GM12878 (cell line): ENCODE measurements at regions not wholly inside any gene's neighbourhood (a gene's known extent, or its start where the extent isn't known, plus 50 kb on each side); places are given as distances from the start of the nearest gene placed in this dataset.

Experiments
- ATAC-seq: fragments of 200-7000 bp; cut with Tn5 transposase; 3 replicates; pipeline ENCODE4 v1.9.1; 2020; ENCODE audit warnings: mild to moderate bottlenecking, moderate library complexity
- BruUV-seq: library from RNA; stranded (reverse); fragments of 400-500 nt; replicated peaks from 2 replicates; lab custom pipeline; 2021; lab: Mats Ljungman, UMichigan
- CTCF ChIA-PET: fragments of 300-600 bp; sonication (Branson Sonifier 250); formaldehyde crosslinking; extraction: SDS; loops from one replicate; lab custom pipeline; 2021; ENCODE audit warnings: inconsistent platforms; lab: Yijun Ruan, JAX
- POLR2A ChIA-PET: fragments of 350-600 bp; formaldehyde crosslinking; extraction: SDS; loops from one replicate; lab custom pipeline; 2021; ENCODE audit warnings: inconsistent platforms; lab: Charles Lee
- RAD21 ChIA-PET: fragments of 300-600 bp; sonication (Branson Sonifier 250); formaldehyde crosslinking; loops from one replicate; lab custom pipeline; 2023; ENCODE audit warnings: antibody characterized with exemption; ENCODE audit not compliant: unreplicated experiment; lab: Charles Lee
- SMC1A ChIA-PET: fragments of 300-600 bp; sonication (Branson Sonifier 250); formaldehyde crosslinking; loops from one replicate; lab custom pipeline; 2023; ENCODE audit not compliant: unreplicated experiment, uncharacterized antibody; lab: Charles Lee
- DNase-seq: peaks from one replicate; pipeline ENCODE4 v3.0.0-alpha.2; 2011; ENCODE audit warnings: low read depth, low spot score
- FAIRE-seq: peaks from 3 replicates; lab custom pipeline; 2011; peaks lifted over from hg19 to GRCh38; lab: Jason Lieb, UNC
- H2AFZ ChIP-seq: 2 replicates; pipeline ENCODE4 v1.6.0; 2011; ENCODE audit warnings: low read depth, low read length, control low read depth; ENCODE audit not compliant: control insufficient read depth
- H3K27ac ChIP-seq: 2 replicates; pipeline ENCODE4 v1.5.1; 2011; ENCODE audit warnings: control low read depth; ENCODE audit not compliant: control insufficient read depth, insufficient read depth
- H3K27me3 ChIP-seq, 2 experiments: replicated peaks in 1 of 2; 2 replicates each; pipeline versions ENCODE4 v1.6.0 to v1.6.1; 2011; ENCODE audit warnings: low read length in 1 of 2; ENCODE audit not compliant: control insufficient read depth in 2 of 2, insufficient read depth in 2 of 2
- H3K36me3 ChIP-seq, 2 experiments: 2 replicates each; pipeline ENCODE4 v1.5.1; 2011; ENCODE audit warnings: low read length in 1 of 2; ENCODE audit not compliant: control insufficient read depth in 2 of 2, insufficient read depth in 2 of 2
- H3K4me1 ChIP-seq: 2 replicates; pipeline ENCODE4 v1.6.1; 2011; ENCODE audit warnings: mild to moderate bottlenecking, low read length, moderate library complexity, mixed read lengths; ENCODE audit not compliant: control insufficient read depth, insufficient read depth
- H3K4me2 ChIP-seq: 2 replicates; pipeline ENCODE4 v1.6.0; 2011; ENCODE audit warnings: control low read depth; ENCODE audit not compliant: control insufficient read depth, insufficient read depth
- H3K4me3 ChIP-seq: fragments of 200-600 bp; sonication (generic); 2 replicates; pipeline ENCODE4 v1.5.1; 2016
- H3K79me2 ChIP-seq: 2 replicates; pipeline ENCODE4 v1.6.0; 2011; ENCODE audit warnings: low read length; ENCODE audit not compliant: control insufficient read depth, insufficient read depth
- H3K9ac ChIP-seq: 2 replicates; pipeline ENCODE4 v1.8.0; 2011; ENCODE audit warnings: low read length, control low read depth, mixed read lengths; ENCODE audit not compliant: control insufficient read depth, insufficient read depth
- H3K9me3 ChIP-seq: replicated peaks from 3 replicates; pipeline ENCODE4 v1.5.1; 2011; ENCODE audit warnings: mild to moderate bottlenecking, low read length; ENCODE audit not compliant: control insufficient read depth, insufficient read depth
- H4K20me1 ChIP-seq: 2 replicates; pipeline ENCODE4 v1.6.0; 2011; ENCODE audit not compliant: control insufficient read depth, insufficient read depth
- ATF2 ChIP-seq: IDR thresholded peaks from 2 replicates; pipeline ENCODE4 v1.6.1; 2012; ENCODE audit warnings: low read length, inconsistent platforms
- BACH1 ChIP-seq: fragments of 450-650 bp; IDR thresholded peaks from 2 replicates; pipeline ENCODE4 v1.6.1; 2017; ENCODE audit warnings: mild to moderate bottlenecking, borderline replicate concordance
- CBX3 ChIP-seq: fragments of 200-600 bp; sonication (generic); IDR thresholded peaks from 2 replicates; pipeline ENCODE4 v1.6.1; 2016; ENCODE audit warnings: low read depth, borderline replicate concordance
- E2F4 ChIP-seq: IDR thresholded peaks from 2 replicates; pipeline ENCODE4 v1.6.1; 2012; ENCODE audit warnings: low read depth, low read length, improper control_type of control experiment
- FOS ChIP-seq: IDR thresholded peaks from 3 replicates; pipeline ENCODE4 v1.6.1; 2011; ENCODE audit warnings: borderline replicate concordance; ENCODE audit not compliant: insufficient read length; ENCODE audit errors: extremely low read depth
- IKZF2 ChIP-seq, 2 experiments: fragments of 450-650 bp; IDR thresholded peaks; 2 replicates each; pipeline ENCODE4 v1.6.1; 2017; ENCODE audit warnings: mild to moderate bottlenecking in 2 of 2, moderate library complexity in 2 of 2
- IRF5 ChIP-seq: fragments of 450-650 bp; IDR thresholded peaks from 2 replicates; pipeline ENCODE4 v1.6.1; 2017; ENCODE audit warnings: borderline replicate concordance
- KAT2A ChIP-seq: conservative IDR thresholded peaks from 2 replicates; pipeline ENCODE4 v1.6.1; 2011; ENCODE audit warnings: low read depth, low read length; ENCODE audit not compliant: control insufficient read depth
- NR2C1 ChIP-seq: fragments of 450-650 bp; IDR thresholded peaks from 2 replicates; pipeline ENCODE4 v1.6.1; 2017; ENCODE audit warnings: antibody characterized with exemption, mild to moderate bottlenecking, moderate library complexity
- PAX5 ChIP-seq: IDR thresholded peaks from 2 replicates; pipeline ENCODE4 v1.6.1; 2011; ENCODE audit warnings: low read depth, low read length, borderline replicate concordance
- PAX8 ChIP-seq: fragments of 450-650 bp; IDR thresholded peaks from 2 replicates; pipeline ENCODE4 v1.6.1; 2017; ENCODE audit warnings: mild to moderate bottlenecking, moderate library complexity
- PBX3 ChIP-seq: IDR thresholded peaks from 2 replicates; pipeline ENCODE4 v1.6.1; 2011; ENCODE audit warnings: mild to moderate bottlenecking, low read depth, low read length, moderate library complexity; ENCODE audit not compliant: insufficient replicate concordance
- PML ChIP-seq: IDR thresholded peaks from 2 replicates; pipeline ENCODE4 v1.6.1; 2012; ENCODE audit warnings: low read length, inconsistent platforms
- POU2F2 ChIP-seq: IDR thresholded peaks from 3 replicates; pipeline ENCODE4 v1.6.1; 2011; ENCODE audit warnings: low read depth, mild to moderate bottlenecking, low read length, borderline replicate concordance
- SPI1 ChIP-seq: IDR thresholded peaks from 2 replicates; pipeline ENCODE4 v1.6.1; 2011; ENCODE audit warnings: low read depth, mild to moderate bottlenecking, low read length, moderate library complexity, borderline replicate concordance; ENCODE audit not compliant: insufficient read depth
- STAT3 ChIP-seq: IDR thresholded peaks from 2 replicates; pipeline ENCODE4 v1.6.1; 2011; ENCODE audit warnings: low read depth, low read length, improper control_type of control experiment
- in situ Hi-C: fragments of 300-500 bp; cut with MboI; formaldehyde crosslinking; loops from 9 replicates; pipeline ENCODE4 v1.14.3; 2018; ENCODE audit warnings: mixed read lengths
- intact Hi-C: fragments of 100-400 bp; cut with micrococcal nuclease; formaldehyde crosslinking; loops from one replicate; pipeline ENCODE4 v1.14.2; 2022; ENCODE audit not compliant: unreplicated experiment
- TF ChIP-seq, protein P1 (sequence below): IDR thresholded peaks from 2 replicates; pipeline ENCODE4 v1.6.1; 2012; ENCODE audit warnings: low read depth, low read length, improper control_type of control experiment
- TF ChIP-seq, protein P2 (sequence below): fragments of 450-650 bp; IDR thresholded peaks from 2 replicates; pipeline ENCODE4 v1.6.1; 2017; ENCODE audit warnings: antibody characterized with exemption, mild to moderate bottlenecking, moderate library complexity

DNA sequence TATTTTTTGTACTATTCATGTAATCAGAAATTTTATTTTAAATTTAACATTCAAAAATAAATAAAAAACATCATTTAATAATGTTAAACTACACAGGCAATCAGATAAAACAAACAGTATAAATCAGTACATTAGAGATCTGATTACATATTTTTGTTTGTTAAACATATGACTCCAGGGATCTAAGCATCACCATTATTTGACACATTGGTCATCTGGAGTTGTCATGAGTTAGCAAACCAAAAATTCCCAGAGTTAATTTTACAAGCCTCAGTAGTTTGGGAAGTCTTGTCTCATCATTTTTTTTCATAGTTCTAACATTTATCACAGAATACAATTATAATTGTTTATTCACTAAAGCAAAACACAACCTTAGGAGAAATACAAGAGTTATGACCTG is 770.8 kb upstream of the SLITRK6 start:
- H2AFZ ChIP-seq = no peak overlapping the region
- H3K36me3 ChIP-seq = no peaks in the 10 kb centered on the region
- H4K20me1 ChIP-seq = no peaks in the 10 kb centered on the region
- H3K79me2 ChIP-seq = no peaks in the 10 kb centered on the region
- no TSS peak for BruUV-seq
- no peaks in the 10 kb centered on the region for H3K27me3 ChIP-seq
- no peak overlapping the region for H3K4me3 ChIP-seq
- H3K9me3 ChIP-seq = no peaks in the 10 kb centered on the region
- POLR2A ChIA-PET = no interaction called here
- CTCF ChIA-PET = no interaction called here
- no peak overlapping the region for H3K27ac ChIP-seq
- DNase-seq = no peak
- H3K9ac ChIP-seq = no peak overlapping the region
- RAD21 ChIA-PET = no interaction called here
- SMC1A ChIA-PET = no interaction called here
- no peak for FAIRE-seq
- H3K4me1 ChIP-seq = no peaks in the 10 kb centered on the region
- no peak overlapping the region for H3K4me2 ChIP-seq
- intact Hi-C loops (no loop called here), in situ Hi-C loops (no loop called here)
- ATAC-seq = no peak
- TF ChIP-seq IRF5 = no peak
- TF ChIP-seq PAX5 = no peak
- no peak for TF ChIP-seq ATF2
- TF ChIP-seq IKZF2 (IDR thresholded peaks at IDR 0.05) = no peak
- TF ChIP-seq PML = no peak
- TF ChIP-seq NR2C1 = no peak
- TF ChIP-seq, protein P1, sequence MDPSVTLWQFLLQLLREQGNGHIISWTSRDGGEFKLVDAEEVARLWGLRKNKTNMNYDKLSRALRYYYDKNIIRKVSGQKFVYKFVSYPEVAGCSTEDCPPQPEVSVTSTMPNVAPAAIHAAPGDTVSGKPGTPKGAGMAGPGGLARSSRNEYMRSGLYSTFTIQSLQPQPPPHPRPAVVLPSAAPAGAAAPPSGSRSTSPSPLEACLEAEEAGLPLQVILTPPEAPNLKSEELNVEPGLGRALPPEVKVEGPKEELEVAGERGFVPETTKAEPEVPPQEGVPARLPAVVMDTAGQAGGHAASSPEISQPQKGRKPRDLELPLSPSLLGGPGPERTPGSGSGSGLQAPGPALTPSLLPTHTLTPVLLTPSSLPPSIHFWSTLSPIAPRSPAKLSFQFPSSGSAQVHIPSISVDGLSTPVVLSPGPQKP = no peak
- TF ChIP-seq E2F4 = no peak
- no peak for TF ChIP-seq CBX3
- TF ChIP-seq STAT3 = no peak
- TF ChIP-seq SPI1 = no peak
- TF ChIP-seq PAX8 = no peak
- TF ChIP-seq FOS = no peak
- TF ChIP-seq BACH1 = no peak
- TF ChIP-seq, protein P2, sequence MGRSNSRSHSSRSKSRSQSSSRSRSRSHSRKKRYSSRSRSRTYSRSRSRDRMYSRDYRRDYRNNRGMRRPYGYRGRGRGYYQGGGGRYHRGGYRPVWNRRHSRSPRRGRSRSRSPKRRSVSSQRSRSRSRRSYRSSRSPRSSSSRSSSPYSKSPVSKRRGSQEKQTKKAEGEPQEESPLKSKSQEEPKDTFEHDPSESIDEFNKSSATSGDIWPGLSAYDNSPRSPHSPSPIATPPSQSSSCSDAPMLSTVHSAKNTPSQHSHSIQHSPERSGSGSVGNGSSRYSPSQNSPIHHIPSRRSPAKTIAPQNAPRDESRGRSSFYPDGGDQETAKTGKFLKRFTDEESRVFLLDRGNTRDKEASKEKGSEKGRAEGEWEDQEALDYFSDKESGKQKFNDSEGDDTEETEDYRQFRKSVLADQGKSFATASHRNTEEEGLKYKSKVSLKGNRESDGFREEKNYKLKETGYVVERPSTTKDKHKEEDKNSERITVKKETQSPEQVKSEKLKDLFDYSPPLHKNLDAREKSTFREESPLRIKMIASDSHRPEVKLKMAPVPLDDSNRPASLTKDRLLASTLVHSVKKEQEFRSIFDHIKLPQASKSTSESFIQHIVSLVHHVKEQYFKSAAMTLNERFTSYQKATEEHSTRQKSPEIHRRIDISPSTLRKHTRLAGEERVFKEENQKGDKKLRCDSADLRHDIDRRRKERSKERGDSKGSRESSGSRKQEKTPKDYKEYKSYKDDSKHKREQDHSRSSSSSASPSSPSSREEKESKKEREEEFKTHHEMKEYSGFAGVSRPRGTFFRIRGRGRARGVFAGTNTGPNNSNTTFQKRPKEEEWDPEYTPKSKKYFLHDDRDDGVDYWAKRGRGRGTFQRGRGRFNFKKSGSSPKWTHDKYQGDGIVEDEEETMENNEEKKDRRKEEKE = no peak
- TF ChIP-seq KAT2A = no peak
- no peak for TF ChIP-seq POU2F2
- no peak for TF ChIP-seq PBX3
